Testis (tissue), 2 donors: ENCODE measurements at regions not wholly inside any gene's neighbourhood (a gene's known extent, or its start where the extent isn't known, plus 50 kb on each side); places are given as distances from the start of the nearest gene placed in this dataset.

ENCODE experiments used
- DNase-seq: peaks from one replicate; pipeline ENCODE4 v3.0.0-alpha.2; 2019
- H3K27ac ChIP-seq, 2 donors: fragments of 200-600 bp; sonication (generic); one replicate each; pipeline ENCODE4 v1.5.1; 2019
- H3K27me3 ChIP-seq: fragments of 200-600 bp; sonication (generic); one replicate; pipeline ENCODE4 v1.5.1; 2019
- H3K36me3 ChIP-seq: fragments of 200-600 bp; sonication (generic); one replicate; pipeline ENCODE4 v1.5.1; 2017; ENCODE audit warnings: low read depth; ENCODE audit errors: missing control alignments
- H3K4me1 ChIP-seq: fragments of 200-600 bp; sonication (generic); one replicate; pipeline ENCODE4 v1.5.1; 2019
- H3K4me3 ChIP-seq, 2 donors: fragments of 200-600 bp; sonication (generic); one replicate each; pipeline ENCODE4 v1.5.1; 2017 to 2019
- H3K9me3 ChIP-seq: fragments of 200-600 bp; sonication (generic); one replicate; pipeline ENCODE4 v1.5.1; 2017
- CTCF ChIP-seq, 3 experiments: fragments of 450-650 bp in 2 of 3; fragments of 200-600 bp in 1 of 3; sonication (generic) in 1 of 3; IDR thresholded peaks; one replicate each; pipeline ENCODE4 v1.5.1; 2016 to 2019; ENCODE audit warnings: antibody characterized with exemption in 3 of 3, mild to moderate bottlenecking in 2 of 3, moderate library complexity in 1 of 3
- POLR2A ChIP-seq: fragments of 450-650 bp; IDR thresholded peaks from one replicate; pipeline ENCODE4 v1.6.1; 2017; ENCODE audit warnings: antibody characterized with exemption, mild to moderate bottlenecking, moderate library complexity
- WGBS, 2 donors: methylation state at CpG; one replicate each; pipeline ENCODE4 v1.1.5; 2018; 5-methylcytosine and 5-hydroxymethylcytosine counted together
- intact Hi-C: fragments of 100-400 bp; cut with DNase I; formaldehyde crosslinking; loops from one replicate; pipeline ENCODE4 v1.15.1; 2023; ENCODE audit warnings: low total_unique reads

- no peak for DNase-seq
- Histone ChIP-seq H3K36me3 (no peaks in the 10 kb centered on the region), H3K4me1 (no peaks in the 10 kb centered on the region), H3K9me3 (no peaks in the 10 kb centered on the region), H3K27me3 (no peaks in the 10 kb centered on the region), H3K4me3 (no peak overlapping the region), H3K27ac (no peak overlapping the region)
- 77 to 80% methylated on average over 11 of the region's 11 CpGs for WGBS, 2 donors
- intact Hi-C loops: no loop called here
- no peak for TF ChIP-seq POLR2A
- no peak for TF ChIP-seq CTCF (IDR thresholded peaks at IDR 0.05)
Measured at GRCh38 chr12:127632461-127632860, 634.5 kb upstream of the TMEM132C start.

GRCh38 chr12:127635838-127636237 is 631.1 kb upstream of the TMEM132C start:
- peaks cover 5% of the 10 kb centered on the region for H3K4me1 ChIP-seq
- H3K27ac ChIP-seq: no peak overlapping the region
- H3K36me3 ChIP-seq: no peaks in the 10 kb centered on the region
- intact Hi-C loops: no loop called here
- DNase-seq: no peak
- no peak overlapping the region for H3K4me3 ChIP-seq
- no peak for TF ChIP-seq CTCF (IDR thresholded peaks at IDR 0.05)
- no peak for TF ChIP-seq POLR2A
- no peaks in the 10 kb centered on the region for H3K27me3 ChIP-seq
- H3K9me3 ChIP-seq: no peaks in the 10 kb centered on the region
- WGBS, 2 donors: 92 to 95% methylated on average over 4 of the region's 4 CpGs

- H3K27me3 ChIP-seq: no peaks in the 10 kb centered on the region
- intact Hi-C loops: no loop called here
- 71 to 73% methylated on average over 2 of the region's 2 CpGs for WGBS, 2 donors
- H3K36me3 ChIP-seq: no peaks in the 10 kb centered on the region
- DNase-seq: no peak
- H3K4me3 ChIP-seq: no peak overlapping the region
- no peak overlapping the region for H3K27ac ChIP-seq
- H3K9me3 ChIP-seq: no peaks in the 10 kb centered on the region
- TF ChIP-seq CTCF (IDR thresholded peaks at IDR 0.05): no peak
- no peak for TF ChIP-seq POLR2A
- peaks cover 5% of the 10 kb centered on the region for H3K4me1 ChIP-seq
Measured at GRCh38 chr12:127636882-127637281, 630.1 kb upstream of the TMEM132C start.

GRCh38 chr12:127640181-127640886 is 626.6 kb upstream of the TMEM132C start:
- intact Hi-C loops: no loop called here
- Histone ChIP-seq H3K27ac (peak overlapping the region in 1 of 2 donors; percentile 48), H3K4me1 (peaks cover 5% of the 10 kb centered on the region), H3K9me3 (no peaks in the 10 kb centered on the region), H3K36me3 (no peaks in the 10 kb centered on the region), H3K27me3 (no peaks in the 10 kb centered on the region), H3K4me3 (no peak overlapping the region)
- 31 to 33% methylated on average over 6 of the region's 6 CpGs for WGBS, 2 donors
- TF ChIP-seq CTCF (IDR thresholded peaks at IDR 0.05): no peak
- TF ChIP-seq POLR2A: no peak
- DNase-seq: peak; percentile 62

GRCh38 chr12:127642208-127642607 is 624.8 kb upstream of the TMEM132C start:
- Histone ChIP-seq H3K4me1 (peaks cover 5% of the 10 kb centered on the region), H3K36me3 (no peaks in the 10 kb centered on the region), H3K27me3 (no peaks in the 10 kb centered on the region), H3K27ac (no peak overlapping the region), H3K4me3 (no peak overlapping the region), H3K9me3 (no peaks in the 10 kb centered on the region)
- intact Hi-C loops: no loop called here
- 72 to 80% methylated on average over 8 of the region's 8 CpGs for WGBS, 2 donors
- TF ChIP-seq POLR2A (no peak), CTCF (IDR thresholded peaks at IDR 0.05) (no peak)
- no peak for DNase-seq
